ENCODE measurements at regions not wholly inside any gene's neighbourhood (a gene's known extent, or its start where the extent isn't known, plus 50 kb on each side); places are given as distances from the start of the nearest gene placed in this dataset.

GRCh38 chr15:87805117-87805820 lies 451.3 kb downstream of the NTRK3 start:
- TF ChIP-seq CTCF (IDR thresholded peaks at IDR 0.05), result no peak
- no peak for DNase-seq (ENCODE audit: low spot score in 2 of 2)
- H3K27me3 ChIP-seq, result no peaks in the 10 kb centered on the region
- H3K4me3 ChIP-seq, result no peak overlapping the region
- no peak overlapping the region for H3K27ac ChIP-seq
- no peaks in the 10 kb centered on the region for H3K9me3 ChIP-seq
- no peaks in the 10 kb centered on the region for H3K36me3 ChIP-seq
- intact Hi-C loops (cut with DNase I), result no loop called here
- H3K4me1 ChIP-seq, result no peaks in the 10 kb centered on the region

GRCh38 chr15:87804451-87804850 lies 452.1 kb downstream of the NTRK3 start:
- no peaks in the 10 kb centered on the region for H3K36me3 ChIP-seq
- no peak for TF ChIP-seq CTCF (IDR thresholded peaks at IDR 0.05)
- no peaks in the 10 kb centered on the region for H3K27me3 ChIP-seq
- no peaks in the 10 kb centered on the region for H3K9me3 ChIP-seq
- H3K27ac ChIP-seq, result no peak overlapping the region
- DNase-seq (ENCODE audit: low spot score in 2 of 2), result no peak
- H3K4me1 ChIP-seq, result no peaks in the 10 kb centered on the region
- intact Hi-C loops (cut with DNase I), result no loop called here
- no peak overlapping the region for H3K4me3 ChIP-seq

GRCh38 chr15:87799838-87800237 lies 456.7 kb downstream of the NTRK3 start:
- no peak for DNase-seq (ENCODE audit: low spot score in 2 of 2)
- H3K4me3 ChIP-seq, result no peak overlapping the region
- H3K36me3 ChIP-seq, result no peaks in the 10 kb centered on the region
- intact Hi-C loops (cut with DNase I), result no loop called here
- no peak overlapping the region for H3K27ac ChIP-seq
- H3K9me3 ChIP-seq, result no peaks in the 10 kb centered on the region
- H3K4me1 ChIP-seq, result no peaks in the 10 kb centered on the region
- no peaks in the 10 kb centered on the region for H3K27me3 ChIP-seq
- no peak for TF ChIP-seq CTCF (IDR thresholded peaks at IDR 0.05)

GRCh38 chr15:87799428-87799827 lies 457.1 kb downstream of the NTRK3 start:
- no peaks in the 10 kb centered on the region for H3K9me3 ChIP-seq
- H3K27me3 ChIP-seq, result no peaks in the 10 kb centered on the region
- TF ChIP-seq CTCF (IDR thresholded peaks at IDR 0.05), result no peak
- H3K36me3 ChIP-seq, result no peaks in the 10 kb centered on the region
- no peak for DNase-seq (ENCODE audit: low spot score in 2 of 2)
- intact Hi-C loops (cut with DNase I), result no loop called here
- H3K4me3 ChIP-seq, result no peak overlapping the region
- H3K27ac ChIP-seq, result no peak overlapping the region
- H3K4me1 ChIP-seq, result no peaks in the 10 kb centered on the region

- H3K27ac ChIP-seq, result no peak overlapping the region
- DNase-seq (ENCODE audit: low spot score in 2 of 2), result no peak
- no peak for TF ChIP-seq CTCF (IDR thresholded peaks at IDR 0.05)
- no peaks in the 10 kb centered on the region for H3K9me3 ChIP-seq
- H3K4me3 ChIP-seq, result no peak overlapping the region
- H3K4me1 ChIP-seq, result no peaks in the 10 kb centered on the region
- intact Hi-C loops (cut with DNase I), result no loop called here
- no peaks in the 10 kb centered on the region for H3K36me3 ChIP-seq
- no peaks in the 10 kb centered on the region for H3K27me3 ChIP-seq
Measured at GRCh38 chr15:87793725-87794124, 462.8 kb downstream of the NTRK3 start.

Data from ascending aorta (tissue), 2 donors.